ENCODE measurements at regions not wholly inside any gene's neighbourhood (a gene's known extent, or its start where the extent isn't known, plus 50 kb on each side); places are given as distances from the start of the nearest gene placed in this dataset.

DNA sequence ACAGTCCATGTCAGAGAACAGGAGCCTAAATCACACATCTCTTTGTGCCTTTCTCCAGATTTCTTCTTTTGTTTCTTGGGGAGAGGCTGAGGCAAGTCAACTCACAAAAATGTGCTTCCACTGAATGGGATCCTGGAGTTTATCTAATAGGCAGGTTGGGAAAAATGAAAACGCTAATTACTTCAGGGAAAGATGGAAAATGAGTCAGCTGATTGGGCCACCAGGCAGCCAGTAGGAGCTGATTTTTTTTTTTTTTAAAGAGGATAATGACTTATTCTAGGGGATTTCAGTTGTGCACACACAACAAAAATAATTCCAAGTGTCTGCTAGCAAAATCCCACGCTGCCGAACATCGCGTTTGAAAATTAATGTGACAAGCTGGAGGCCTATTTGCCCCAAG is 412.8 kb upstream of the ZMIZ1 start:
- 84 to 91% (median 88%) methylated on average over 5 of the region's 5 CpGs for WGBS, 3 donors
- DNase-seq (no peak), FAIRE-seq (no peak)
- H3K27ac ChIP-seq (ENCODE audit: low read depth in 1 of 3, low read length in 2 of 3), result peak overlapping the region in 1 of 3 donors; percentile 81
- peaks cover 0 to 16% (median 0%) of the 10 kb centered on the region in 3 donors for H3K4me1 ChIP-seq (ENCODE audit: control insufficient read depth in 3 of 3, insufficient read depth in 2 of 3, low read depth in 1 of 3, low read length in 2 of 3)
- H3K27me3 ChIP-seq (ENCODE audit: control insufficient read depth in 3 of 3, insufficient read depth in 3 of 3, low read length in 3 of 3), result no peaks in the 10 kb centered on the region
- peaks cover 0 to 2% of the 10 kb centered on the region in 2 donors for H3K9me3 ChIP-seq (ENCODE audit: control insufficient read depth in 2 of 2, insufficient read depth in 1 of 2, low read depth in 1 of 2, low read length in 1 of 2)
- no peak overlapping the region for H3K4me3 ChIP-seq (ENCODE audit: low read depth in 1 of 3, low read length in 3 of 3)
- H3K36me3 ChIP-seq (ENCODE audit: control insufficient read depth in 3 of 3, insufficient read depth in 2 of 3, low read depth in 1 of 3, low read length in 3 of 3), result no peaks in the 10 kb centered on the region

DNA sequence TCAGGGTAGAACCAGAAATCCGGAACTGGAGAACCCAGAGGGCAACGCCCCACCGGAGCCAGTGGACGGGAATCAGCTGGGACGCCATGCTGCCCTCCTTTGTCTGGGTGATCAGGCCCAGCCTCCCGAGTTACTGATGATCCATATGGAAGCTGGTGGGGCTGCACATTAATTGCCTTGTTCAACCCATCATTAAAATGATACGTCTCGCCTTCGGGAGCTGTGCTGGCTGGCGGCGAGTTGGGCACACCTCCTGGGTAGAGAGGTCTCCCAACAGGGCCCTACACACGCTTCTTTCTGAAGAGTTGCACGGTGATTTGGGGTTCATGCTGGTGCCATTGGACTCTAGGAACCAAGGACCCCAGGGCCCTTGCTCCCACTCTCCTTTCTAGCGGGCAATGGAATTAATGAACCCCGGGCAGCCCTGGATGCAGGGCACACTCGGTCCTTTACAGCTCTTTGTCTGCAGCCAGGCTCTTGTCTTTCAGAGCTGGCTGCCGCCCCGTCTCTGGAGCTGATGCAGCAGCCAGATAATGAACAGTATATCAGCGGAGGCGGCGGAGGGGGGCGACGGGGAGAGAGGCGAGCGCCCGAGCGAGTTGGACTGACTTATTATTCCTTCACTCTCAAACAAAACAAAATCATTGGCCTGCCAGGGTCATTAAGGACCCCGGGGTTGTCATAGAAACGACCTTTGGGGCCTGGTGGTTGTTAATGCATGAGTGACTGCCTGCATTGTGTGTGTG is 412.2 kb upstream of the ZMIZ1 start:
- Histone ChIP-seq H3K27me3 (ENCODE audit: control insufficient read depth in 3 of 3, insufficient read depth in 3 of 3, low read length in 3 of 3) (no peaks in the 10 kb centered on the region), H3K4me1 (ENCODE audit: control insufficient read depth in 3 of 3, insufficient read depth in 2 of 3, low read depth in 1 of 3, low read length in 2 of 3) (peaks cover 0 to 16% (median 0%) of the 10 kb centered on the region in 3 donors), H3K27ac (ENCODE audit: low read depth in 1 of 3, low read length in 2 of 3) (peak overlapping the region in 2 of 3 donors; percentile 14 to 81), H3K9me3 (ENCODE audit: control insufficient read depth in 2 of 2, insufficient read depth in 1 of 2, low read depth in 1 of 2, low read length in 1 of 2) (peaks cover 0 to 2% of the 10 kb centered on the region in 2 donors), H3K4me3 (ENCODE audit: low read depth in 1 of 3, low read length in 3 of 3) (no peak overlapping the region), H3K36me3 (ENCODE audit: control insufficient read depth in 3 of 3, insufficient read depth in 2 of 3, low read depth in 1 of 3, low read length in 3 of 3) (no peaks in the 10 kb centered on the region)
- DNase-seq, result peak; percentile 60 to 89
- FAIRE-seq, result no peak
- 43 to 66% (median 48%) methylated on average over 29 of the region's 29 CpGs for WGBS, 3 donors

DNA sequence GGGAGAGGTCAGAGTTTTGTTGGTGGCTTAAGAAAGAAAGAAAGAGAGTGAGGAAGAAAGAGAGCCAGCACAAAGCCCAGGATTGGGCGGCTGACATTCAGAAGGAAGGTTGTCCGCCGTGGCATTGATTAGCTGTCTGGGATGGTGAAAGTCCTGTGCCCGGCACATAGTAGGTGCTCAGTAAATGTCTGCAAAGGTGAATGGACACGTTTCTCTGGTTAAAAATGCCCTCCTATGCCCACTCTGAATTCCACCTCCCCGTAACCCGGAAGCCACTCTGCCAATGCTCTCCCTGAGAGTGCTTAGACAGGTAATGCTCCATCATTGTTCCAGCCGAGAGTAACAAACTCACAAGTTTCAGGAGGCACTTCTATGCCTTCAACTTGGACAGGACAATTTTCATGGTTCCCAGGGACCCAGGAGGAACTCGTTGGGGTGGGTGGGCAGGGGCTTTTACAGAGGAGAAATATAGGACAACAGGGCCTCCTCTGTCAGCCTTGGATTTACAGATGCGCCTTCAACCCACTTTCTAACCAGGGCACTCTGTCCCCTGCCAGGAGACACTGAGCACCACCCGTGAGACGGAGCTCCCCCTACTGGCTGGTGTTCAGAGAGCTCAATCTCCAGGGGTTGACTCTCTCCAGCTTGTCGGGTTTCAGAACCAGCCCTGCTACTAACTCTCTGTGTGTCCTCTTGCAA is 411.5 kb upstream of the ZMIZ1 start:
- no peak overlapping the region for H3K4me3 ChIP-seq (ENCODE audit: low read depth in 1 of 3, low read length in 3 of 3)
- no peak for FAIRE-seq
- H3K27me3 ChIP-seq (ENCODE audit: control insufficient read depth in 3 of 3, insufficient read depth in 3 of 3, low read length in 3 of 3), result no peaks in the 10 kb centered on the region
- H3K4me1 ChIP-seq (ENCODE audit: control insufficient read depth in 3 of 3, insufficient read depth in 2 of 3, low read depth in 1 of 3, low read length in 2 of 3), result peaks cover 0 to 16% (median 0%) of the 10 kb centered on the region in 3 donors
- 12 to 45% (median 23%) methylated on average over 13 of the region's 13 CpGs for WGBS, 3 donors
- peak overlapping the region in 2 of 3 donors; percentile 14 to 81 for H3K27ac ChIP-seq (ENCODE audit: low read depth in 1 of 3, low read length in 2 of 3)
- H3K36me3 ChIP-seq (ENCODE audit: control insufficient read depth in 3 of 3, insufficient read depth in 2 of 3, low read depth in 1 of 3, low read length in 3 of 3), result no peaks in the 10 kb centered on the region
- DNase-seq, result peak; percentile 83 to 88
- H3K9me3 ChIP-seq (ENCODE audit: control insufficient read depth in 2 of 2, insufficient read depth in 1 of 2, low read depth in 1 of 2, low read length in 1 of 2), result peaks cover 0 to 2% of the 10 kb centered on the region in 2 donors

DNA sequence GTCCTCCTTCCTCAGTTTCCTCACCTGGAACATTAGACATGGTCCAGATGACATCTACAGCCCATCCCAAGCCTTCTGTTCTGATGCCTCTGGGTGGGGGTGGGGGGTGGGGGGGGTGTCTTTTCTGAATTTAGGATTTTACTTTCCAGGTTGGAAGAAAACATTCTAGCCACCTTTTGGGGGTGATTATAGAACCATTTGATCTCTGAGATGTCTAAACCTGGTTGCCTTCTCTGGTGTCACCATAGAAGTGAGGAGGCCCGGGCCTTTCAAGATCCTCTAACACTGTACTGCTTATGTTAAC is 411.0 kb upstream of the ZMIZ1 start:
- FAIRE-seq (no peak), DNase-seq (no peak)
- Histone ChIP-seq H3K4me1 (ENCODE audit: control insufficient read depth in 3 of 3, insufficient read depth in 2 of 3, low read depth in 1 of 3, low read length in 2 of 3) (peaks cover 0 to 16% (median 0%) of the 10 kb centered on the region in 3 donors), H3K27ac (ENCODE audit: low read depth in 1 of 3, low read length in 2 of 3) (no peak overlapping the region), H3K27me3 (ENCODE audit: control insufficient read depth in 3 of 3, insufficient read depth in 3 of 3, low read length in 3 of 3) (no peaks in the 10 kb centered on the region), H3K9me3 (ENCODE audit: control insufficient read depth in 2 of 2, insufficient read depth in 1 of 2, low read depth in 1 of 2, low read length in 1 of 2) (peaks cover 0 to 2% of the 10 kb centered on the region in 2 donors), H3K4me3 (ENCODE audit: low read depth in 1 of 3, low read length in 3 of 3) (no peak overlapping the region), H3K36me3 (ENCODE audit: control insufficient read depth in 3 of 3, insufficient read depth in 2 of 3, low read depth in 1 of 3, low read length in 3 of 3) (no peaks in the 10 kb centered on the region)
- WGBS, 3 donors, result 85 to 95% (median 88%) methylated on average over 1 of the region's 1 CpG

DNA sequence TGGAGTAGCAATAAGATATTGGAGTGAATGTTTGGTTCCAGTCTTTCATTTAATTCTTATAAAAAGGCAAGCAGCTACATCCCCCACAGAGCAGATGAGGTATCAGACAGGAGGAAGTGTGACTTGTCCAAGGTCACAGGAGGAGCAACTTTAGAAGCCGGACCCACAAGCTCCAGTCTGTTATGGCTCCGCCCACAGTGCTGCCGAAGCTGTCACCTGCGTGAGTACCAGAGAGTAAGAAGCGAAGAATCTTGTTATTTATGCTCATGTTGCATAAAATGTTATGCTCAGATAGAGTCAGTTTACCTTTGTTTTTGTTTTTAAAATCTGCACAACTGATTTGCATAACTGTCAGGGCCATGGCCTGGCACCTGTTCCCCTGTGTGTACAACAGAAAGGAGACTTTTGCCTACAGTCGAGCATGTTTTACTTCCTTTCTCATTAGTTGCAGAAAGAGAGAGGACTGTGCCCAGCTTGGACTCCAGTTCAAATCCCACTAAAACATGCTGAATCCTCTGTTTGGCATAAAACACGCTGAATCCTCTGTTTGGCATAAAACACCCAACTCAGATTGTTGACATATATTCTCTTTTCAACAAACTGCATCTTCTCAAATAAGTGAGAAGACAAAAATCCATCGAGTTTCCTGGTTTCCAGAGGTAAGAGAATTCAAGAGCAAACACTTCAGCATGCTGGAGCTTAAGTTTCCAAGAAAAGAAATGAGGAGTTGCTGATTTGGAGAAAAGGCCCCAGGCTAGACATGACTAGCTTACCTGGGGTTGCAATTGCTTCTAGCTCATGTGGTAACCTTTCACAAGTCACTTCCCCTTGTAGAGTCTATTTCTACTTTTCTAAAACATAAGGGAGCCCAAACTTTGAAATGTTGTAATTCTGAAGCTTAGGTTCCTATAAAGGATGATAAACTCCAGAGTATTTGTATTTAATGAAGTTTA is 409.8 kb upstream of the ZMIZ1 start:
- H3K4me3 ChIP-seq (ENCODE audit: low read depth in 1 of 3, low read length in 3 of 3), result no peak overlapping the region
- H3K27me3 ChIP-seq (ENCODE audit: control insufficient read depth in 3 of 3, insufficient read depth in 3 of 3, low read length in 3 of 3), result no peaks in the 10 kb centered on the region
- WGBS, 3 donors, result 55 to 67% (median 66%) methylated on average over 8 of the region's 8 CpGs
- DNase-seq, result no peak
- H3K4me1 ChIP-seq (ENCODE audit: control insufficient read depth in 3 of 3, insufficient read depth in 2 of 3, low read depth in 1 of 3, low read length in 2 of 3), result peaks cover 0 to 16% (median 0%) of the 10 kb centered on the region in 3 donors
- peaks cover 1 to 2% of the 10 kb centered on the region in 2 donors for H3K9me3 ChIP-seq (ENCODE audit: control insufficient read depth in 2 of 2, insufficient read depth in 1 of 2, low read depth in 1 of 2, low read length in 1 of 2)
- no peak overlapping the region for H3K27ac ChIP-seq (ENCODE audit: low read depth in 1 of 3, low read length in 2 of 3)
- H3K36me3 ChIP-seq (ENCODE audit: control insufficient read depth in 3 of 3, insufficient read depth in 2 of 3, low read depth in 1 of 3, low read length in 3 of 3), result no peaks in the 10 kb centered on the region
- FAIRE-seq, result no peak

DNA sequence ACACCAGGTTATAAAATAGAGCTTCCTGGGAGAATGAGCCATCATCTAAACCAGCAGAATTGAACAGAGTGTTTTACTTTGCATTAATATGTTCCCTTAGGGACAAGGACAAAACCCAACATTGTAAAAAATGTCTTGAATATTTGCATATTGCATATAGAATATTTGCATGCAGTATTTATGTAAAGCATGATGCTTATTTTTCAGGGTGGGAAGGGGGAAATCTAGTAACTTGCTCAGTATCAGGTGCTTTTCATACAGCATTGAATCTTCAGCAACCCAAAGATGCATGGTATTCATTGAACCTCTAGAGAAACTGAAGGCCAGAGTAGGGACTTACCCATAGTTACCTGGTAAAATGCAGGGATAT is 409.2 kb upstream of the ZMIZ1 start:
- Histone ChIP-seq H3K27ac (ENCODE audit: low read depth in 1 of 3, low read length in 2 of 3) (no peak overlapping the region), H3K4me1 (ENCODE audit: control insufficient read depth in 3 of 3, insufficient read depth in 2 of 3, low read depth in 1 of 3, low read length in 2 of 3) (peaks cover 0 to 16% (median 0%) of the 10 kb centered on the region in 3 donors)
- no peak for FAIRE-seq

DNA sequence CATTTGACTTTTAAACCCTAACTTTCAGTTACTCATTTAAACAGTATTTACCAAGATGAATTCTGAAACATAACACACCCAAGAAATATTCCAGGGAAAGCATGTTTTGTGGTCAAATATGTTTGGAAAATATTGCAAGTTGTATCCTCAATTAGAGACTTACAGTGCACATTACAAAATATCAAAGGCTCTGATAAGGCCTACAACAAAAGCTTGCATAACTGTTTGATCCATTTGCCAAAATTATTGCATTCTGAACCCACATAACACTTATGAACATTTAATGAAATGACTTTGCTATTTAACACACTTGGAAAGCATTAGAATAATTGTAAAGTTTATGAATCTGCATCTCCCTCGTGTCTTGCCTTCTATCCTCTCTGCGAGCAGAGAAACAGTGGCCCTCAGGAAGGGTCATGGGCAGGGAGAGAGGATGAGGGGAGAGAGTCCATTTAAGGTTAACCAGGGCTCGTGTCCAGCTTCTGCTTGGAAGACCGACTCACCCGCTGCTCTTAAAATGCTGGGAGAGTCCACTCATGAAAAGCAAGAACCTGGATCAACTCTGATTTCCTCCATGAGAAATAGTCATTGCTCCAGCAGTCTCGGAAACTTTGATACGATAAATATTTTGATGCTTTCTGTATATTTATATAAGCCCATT is 408.2 kb upstream of the ZMIZ1 start:
- H3K4me1 ChIP-seq (ENCODE audit: control insufficient read depth in 3 of 3, insufficient read depth in 2 of 3, low read depth in 1 of 3, low read length in 2 of 3), result peaks cover 0 to 14% (median 0%) of the 10 kb centered on the region in 3 donors
- no peaks in the 10 kb centered on the region for H3K36me3 ChIP-seq (ENCODE audit: control insufficient read depth in 3 of 3, insufficient read depth in 2 of 3, low read depth in 1 of 3, low read length in 3 of 3)
- no peaks in the 10 kb centered on the region for H3K27me3 ChIP-seq (ENCODE audit: control insufficient read depth in 3 of 3, insufficient read depth in 3 of 3, low read length in 3 of 3)
- peaks cover 2 to 6% of the 10 kb centered on the region in 2 donors for H3K9me3 ChIP-seq (ENCODE audit: control insufficient read depth in 2 of 2, insufficient read depth in 1 of 2, low read depth in 1 of 2, low read length in 1 of 2)
- H3K27ac ChIP-seq (ENCODE audit: low read depth in 1 of 3, low read length in 2 of 3), result no peak overlapping the region
- H3K4me3 ChIP-seq (ENCODE audit: low read depth in 1 of 3, low read length in 3 of 3), result no peak overlapping the region
- WGBS, 3 donors, result 75 to 83% (median 82%) methylated on average over 7 of the region's 7 CpGs
- DNase-seq, result no peak
- FAIRE-seq, result no peak

More for the DNA sequence above, 409.2 kb upstream of the ZMIZ1 start:
- Histone ChIP-seq H3K9me3 (ENCODE audit: control insufficient read depth in 2 of 2, insufficient read depth in 1 of 2, low read depth in 1 of 2, low read length in 1 of 2) (peaks cover 2 to 6% of the 10 kb centered on the region in 2 donors), H3K36me3 (ENCODE audit: control insufficient read depth in 3 of 3, insufficient read depth in 2 of 3, low read depth in 1 of 3, low read length in 3 of 3) (no peaks in the 10 kb centered on the region), H3K4me3 (ENCODE audit: low read depth in 1 of 3, low read length in 3 of 3) (no peak overlapping the region), H3K27me3 (ENCODE audit: control insufficient read depth in 3 of 3, insufficient read depth in 3 of 3, low read length in 3 of 3) (no peaks in the 10 kb centered on the region)
- DNase-seq, result no peak

DNA sequence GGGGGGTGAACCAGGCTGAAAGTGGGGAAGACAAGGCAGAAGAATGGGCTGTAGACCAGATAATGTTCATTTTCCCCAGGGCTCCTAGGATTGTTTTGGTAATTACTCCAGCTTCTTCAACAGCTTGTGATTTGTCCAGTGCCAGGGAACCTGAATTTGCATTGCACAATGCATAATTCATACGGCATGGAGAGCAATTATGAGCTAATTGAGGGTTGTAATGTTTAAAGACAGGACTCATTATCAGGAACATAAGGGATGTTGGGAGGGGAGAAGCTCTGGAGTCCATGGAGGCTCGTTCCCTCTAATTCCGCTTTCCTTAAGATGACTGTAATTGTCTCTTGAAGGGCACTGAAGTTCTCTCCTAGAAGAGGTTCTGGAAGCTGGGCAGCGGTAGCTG is 405.0 kb upstream of the ZMIZ1 start:
- Histone ChIP-seq H3K27me3 (ENCODE audit: control insufficient read depth in 3 of 3, insufficient read depth in 3 of 3, low read length in 3 of 3) (no peaks in the 10 kb centered on the region), H3K27ac (ENCODE audit: low read depth in 1 of 3, low read length in 2 of 3) (no peak overlapping the region), H3K9me3 (ENCODE audit: control insufficient read depth in 2 of 2, insufficient read depth in 1 of 2, low read depth in 1 of 2, low read length in 1 of 2) (peaks cover 2 to 6% of the 10 kb centered on the region in 2 donors), H3K36me3 (ENCODE audit: control insufficient read depth in 3 of 3, insufficient read depth in 2 of 3, low read depth in 1 of 3, low read length in 3 of 3) (no peaks in the 10 kb centered on the region), H3K4me1 (ENCODE audit: control insufficient read depth in 3 of 3, insufficient read depth in 2 of 3, low read depth in 1 of 3, low read length in 2 of 3) (no peaks in the 10 kb centered on the region), H3K4me3 (ENCODE audit: low read depth in 1 of 3, low read length in 3 of 3) (no peak overlapping the region)
- WGBS, 3 donors, result 77 to 86% (median 82%) methylated on average over 4 of the region's 4 CpGs
- DNase-seq, result no peak
- no peak for FAIRE-seq
